H1 (cell line): ENCODE measurements at regions not wholly inside any gene's neighbourhood (a gene's known extent, or its start where the extent isn't known, plus 50 kb on each side); places are given as distances from the start of the nearest gene placed in this dataset.

Experiments
- CTCF ChIA-PET: fragments of 300-600 bp; sonication (Branson Sonifier 250); formaldehyde crosslinking; loops from one replicate; lab custom pipeline; 2021; ENCODE audit not compliant: partially characterized antibody; lab: Charles Lee
- POLR2A ChIA-PET: fragments of 300-600 bp; sonication (Branson Sonifier 250); formaldehyde crosslinking; loops from one replicate; lab custom pipeline; 2021; ENCODE audit warnings: inconsistent platforms; ENCODE audit not compliant: partially characterized antibody; lab: Charles Lee
- DNase-seq, 2 experiments: peaks; one replicate each; pipeline versions ENCODE4 v3.0.0 to v3.0.0-alpha.2; 2010 to 2022; ENCODE audit warnings: low spot score in 2 of 2, low read depth in 1 of 2, mixed read lengths in 1 of 2
- FAIRE-seq: peaks from 2 replicates; lab custom pipeline; 2011; peaks lifted over from hg19 to GRCh38; lab: Jason Lieb, UNC
- H2AFZ ChIP-seq: 2 replicates; pipeline ENCODE4 v1.8.1; 2012; ENCODE audit warnings: low read length, inconsistent platforms
- H2AK5ac ChIP-seq: 2 replicates; pipeline ENCODE4 v1.6.1; 2013; ENCODE audit warnings: low read depth, low read length
- H2BK120ac ChIP-seq: replicated peaks from 2 replicates; pipeline ENCODE3; 2013; ENCODE audit warnings: low read depth, low read length, inconsistent platforms
- H2BK12ac ChIP-seq: 2 replicates; pipeline ENCODE4 v1.6.1; 2013; ENCODE audit warnings: low read depth, low read length
- H2BK15ac ChIP-seq: 2 replicates; pipeline ENCODE4 v1.6.1; 2013; ENCODE audit warnings: low read length
- H2BK20ac ChIP-seq: 2 replicates; pipeline ENCODE4 v1.6.1; 2013; ENCODE audit warnings: low read length
- H2BK5ac ChIP-seq: 2 replicates; pipeline ENCODE4 v1.6.1; 2013; ENCODE audit warnings: low read depth, low read length
- H3K14ac ChIP-seq: 2 replicates; pipeline ENCODE4 v1.6.1; 2013; ENCODE audit warnings: inconsistent platforms; ENCODE audit not compliant: insufficient read length
- H3K18ac ChIP-seq: 2 replicates; pipeline ENCODE4 v1.6.1; 2013; ENCODE audit warnings: low read length; ENCODE audit errors: extremely low read depth
- H3K23ac ChIP-seq: 2 replicates; pipeline ENCODE4 v1.6.1; 2013; ENCODE audit warnings: inconsistent platforms; ENCODE audit not compliant: insufficient read length
- H3K23me2 ChIP-seq: 2 replicates; pipeline ENCODE4 v1.6.1; 2013; ENCODE audit warnings: low read depth, low read length
- H3K27ac ChIP-seq: 2 replicates; pipeline ENCODE4 v1.6.1; 2011; ENCODE audit warnings: low read depth, low read length, inconsistent platforms
- H3K27me3 ChIP-seq, 4 experiments: replicated peaks in 1 of 4; 1 replicate in 1 of 4; 2 replicates in 3 of 4; pipeline versions ENCODE4 v1.6.1 to v1.8.1; 2011 to 2013; ENCODE audit warnings: low read length in 3 of 4, mild to moderate bottlenecking in 3 of 4, inconsistent platforms in 2 of 4, mixed read lengths in 2 of 4, moderate library complexity in 1 of 4; ENCODE audit not compliant: control insufficient read depth in 3 of 4, insufficient read depth in 3 of 4; ENCODE audit errors: extremely low read depth in 1 of 4
- H3K36me3 ChIP-seq, 4 experiments: 2 replicates each; pipeline versions ENCODE4 v1.6.1 to v1.8.1; 2011 to 2013; ENCODE audit warnings: mild to moderate bottlenecking in 4 of 4, low read length in 3 of 4, moderate library complexity in 2 of 4, control low read depth in 1 of 4, inconsistent platforms in 1 of 4; ENCODE audit not compliant: insufficient read depth in 4 of 4, control insufficient read depth in 2 of 4
- H3K4ac ChIP-seq: replicated peaks from 2 replicates; pipeline ENCODE3; 2013; ENCODE audit warnings: low read length, low read depth, mixed read lengths, inconsistent platforms; ENCODE audit not compliant: insufficient read length
- H3K4me1 ChIP-seq, 4 experiments: replicated peaks in 1 of 4; 1 replicate in 1 of 4; 2 replicates in 3 of 4; pipeline versions ENCODE4 v1.6.1 to v1.8.1; 2011 to 2013; ENCODE audit warnings: low read length in 3 of 4, inconsistent platforms in 2 of 4, mixed read lengths in 1 of 4; ENCODE audit not compliant: insufficient read depth in 4 of 4, control insufficient read depth in 3 of 4
- H3K4me2 ChIP-seq, 2 experiments: 2 replicates each; pipeline versions ENCODE4 v1.6.1 to v1.8.1; 2011 to 2013; ENCODE audit warnings: low read depth in 2 of 2, low read length in 2 of 2, control low read depth in 1 of 2, inconsistent platforms in 1 of 2, mild to moderate bottlenecking in 1 of 2; ENCODE audit not compliant: insufficient read depth in 1 of 2
- H3K4me3 ChIP-seq, 4 experiments: fragments of 200-600, 300-600 bp in 1 of 4; sonication (generic), shearing (Covaris generic), sonication (Bioruptor Twin) in 1 of 4; 2 replicates each; pipeline versions ENCODE4 v1.5.1 to v1.8.1; 2011 to 2016; ENCODE audit warnings: low read length in 4 of 4, low read depth in 3 of 4, control low read depth in 2 of 4, inconsistent platforms in 2 of 4, mild to moderate bottlenecking in 2 of 4, mixed read lengths in 1 of 4, moderate library complexity in 1 of 4; ENCODE audit not compliant: insufficient read depth in 2 of 4; ENCODE audit errors: extremely low read depth in 1 of 4
- H3K56ac ChIP-seq: replicated peaks from 2 replicates; pipeline ENCODE3; 2013; ENCODE audit warnings: low read depth, mild to moderate bottlenecking, mixed read lengths, low read length, inconsistent platforms; ENCODE audit not compliant: insufficient read length
- H3K79me1 ChIP-seq: 2 replicates; pipeline ENCODE4 v1.6.1; 2013; ENCODE audit warnings: low read depth, low read length, control low read depth
- H3K79me2 ChIP-seq, 2 experiments: 2 replicates each; pipeline versions ENCODE4 v1.6.1 to v1.8.1; 2012 to 2013; ENCODE audit warnings: low read length in 2 of 2, mild to moderate bottlenecking in 2 of 2, inconsistent platforms in 1 of 2; ENCODE audit not compliant: insufficient read depth in 2 of 2, control insufficient read depth in 1 of 2
- H3K9ac ChIP-seq, 4 experiments: replicated peaks in 1 of 4; 1 replicate in 1 of 4; 2 replicates in 3 of 4; pipeline versions ENCODE4 v1.6.1 to v1.8.1; 2011 to 2013; ENCODE audit warnings: low read depth in 3 of 4, low read length in 3 of 4, control low read depth in 2 of 4, mild to moderate bottlenecking in 2 of 4, moderate library complexity in 2 of 4, inconsistent platforms in 1 of 4; ENCODE audit errors: extremely low read depth in 1 of 4
- H3K9me3 ChIP-seq, 2 experiments: 2 replicates each; pipeline versions ENCODE4 v1.6.1 to v1.8.1; 2012 to 2013; ENCODE audit warnings: mild to moderate bottlenecking in 2 of 2, moderate library complexity in 2 of 2, control low read depth in 1 of 2, inconsistent platforms in 1 of 2, low read depth in 1 of 2, low read length in 1 of 2, mixed read lengths in 1 of 2; ENCODE audit not compliant: insufficient read depth in 2 of 2
- H4K20me1 ChIP-seq, 2 experiments: replicated peaks in 1 of 2; 2 replicates each; pipeline versions ENCODE3 to v1.8.1; 2011 to 2013; ENCODE audit warnings: inconsistent platforms in 2 of 2, low read length in 2 of 2, mild to moderate bottlenecking in 1 of 2; ENCODE audit not compliant: insufficient read depth in 2 of 2, control insufficient read depth in 1 of 2
- H4K5ac ChIP-seq: 2 replicates; pipeline ENCODE4 v1.6.1; 2013; ENCODE audit warnings: low read length, low read depth, mixed read lengths, inconsistent platforms; ENCODE audit not compliant: insufficient read length
- H4K8ac ChIP-seq: 2 replicates; pipeline ENCODE4 v1.8.0; 2013; ENCODE audit warnings: mild to moderate bottlenecking, moderate library complexity, low read length, inconsistent platforms; ENCODE audit not compliant: insufficient read depth; ENCODE audit errors: extremely low read depth
- H4K91ac ChIP-seq: replicated peaks from 2 replicates; pipeline ENCODE3; 2013; ENCODE audit warnings: low read length, mixed read lengths, inconsistent platforms; ENCODE audit not compliant: insufficient read length
- CTBP2 ChIP-seq: IDR thresholded peaks from 2 replicates; pipeline ENCODE4 v1.7.0; 2011; ENCODE audit warnings: borderline replicate concordance, mild to moderate bottlenecking, moderate library complexity, mixed read lengths, low read length; ENCODE audit not compliant: insufficient read depth, insufficient read length
- SIRT6 ChIP-seq: IDR thresholded peaks from one replicate; pipeline ENCODE4 v1.7.1; 2012; ENCODE audit warnings: low read length, inconsistent platforms
- WGBS, 2 experiments: shearing (Covaris generic) in 1 of 2; methylation state at CpG; one replicate each; pipeline versions ENCODE4 v1.1.6 to v1.1.7; 2013 to 2015; ENCODE audit warnings: low lambda C conversion rate in 2 of 2, mixed read lengths in 2 of 2, inconsistent platforms in 1 of 2, low coverage in 1 of 2, missing lambda C conversion rate in 1 of 2; ENCODE audit not compliant: insufficient replicate concordance in 2 of 2, insufficient coverage in 1 of 2, insufficient read length in 1 of 2; ENCODE audit errors: extremely low coverage in 1 of 2, missing lambda C conversion rate in 1 of 2; 5-methylcytosine and 5-hydroxymethylcytosine counted together

- Histone ChIP-seq H4K8ac (no peak overlapping the region), H3K56ac (no peak overlapping the region), H2BK15ac (no peak overlapping the region), H3K14ac (no peak overlapping the region), H3K23me2 (no peaks in the 10 kb centered on the region), H4K91ac (no peak overlapping the region), H3K4me1 (no peaks in the 10 kb centered on the region), H3K79me1 (no peaks in the 10 kb centered on the region), H3K18ac (no peak overlapping the region), H3K27me3 (no peaks in the 10 kb centered on the region), H2BK120ac (no peak overlapping the region), H3K79me2 (no peaks in the 10 kb centered on the region), H3K4me2 (no peak overlapping the region), H3K9ac (no peak overlapping the region), H3K4ac (no peak overlapping the region), H3K4me3 (no peak overlapping the region), H4K20me1 (no peaks in the 10 kb centered on the region), H4K5ac (no peak overlapping the region), H3K23ac (no peak overlapping the region), H2BK5ac (no peak overlapping the region), H2AFZ (no peak overlapping the region), H3K27ac (no peak overlapping the region), H2BK20ac (no peak overlapping the region), H3K9me3 (peaks cover 0 to 4% of the 10 kb centered on the region in 2 experiments; a peak in 1 of 4 replicates), H2AK5ac (no peak overlapping the region), H2BK12ac (no peak overlapping the region), H3K36me3 (no peaks in the 10 kb centered on the region)
- POLR2A ChIA-PET, result interaction anchor here (0.6 kb wide), 1 partner anchor 18 kb away, joined by 3 read pairs; no protein-coding TSS in a partner anchor
- CTCF ChIA-PET, result interaction anchor here (0.6 to 1.1 kb wide), 3 partner anchors 11 to 1808 kb away, joined by 4 read pairs; no protein-coding TSS in a partner anchor
- TF ChIP-seq CTBP2 (no peak), SIRT6 (no peak)
- DNase-seq, result no peak
- 89% methylated on average over 4 of the region's 4 CpGs; no CpG with 5 or more reads in 1 of the 2 experiments for WGBS, 2 experiments
- no peak for FAIRE-seq
These were observed 50.1 kb upstream of the E2F3 start for GRCh38 chr6:20351534-20351933.
